Esophagus mucosa (tissue), 1 donor: ENCODE measurements at regions not wholly inside any gene's neighbourhood (a gene's known extent, or its start where the extent isn't known, plus 50 kb on each side); places are given as distances from the start of the nearest gene placed in this dataset.

Experiments used
- ATAC-seq: fragments of 200-7000 bp; cut with Tn5 transposase; one replicate; pipeline ENCODE4 v1.9.1; 2020
- donor health status: DM: yes; HTN: yes; CAD: no.

DNA sequence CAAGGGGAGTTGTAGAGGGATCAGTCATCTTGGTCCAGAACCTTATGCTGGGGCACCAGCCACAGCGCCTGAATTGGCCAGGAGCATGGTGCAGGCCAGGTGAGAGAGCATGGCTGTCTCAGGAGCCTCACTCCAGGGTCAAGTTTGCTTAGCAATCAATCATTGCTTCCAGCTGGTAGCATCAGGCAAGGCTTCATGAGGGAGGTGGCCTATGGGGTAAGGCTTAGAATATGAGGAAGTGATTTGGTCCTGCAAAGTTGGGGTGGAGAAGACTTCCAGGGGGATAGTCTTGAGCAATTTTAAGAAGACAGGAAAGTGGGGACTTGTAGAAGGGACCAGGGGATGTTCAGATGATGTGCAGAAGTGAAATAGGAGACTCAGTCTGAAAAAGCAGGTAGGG, 53.9 kb upstream of the PITX1 start:
- no peak for ATAC-seq

DNA sequence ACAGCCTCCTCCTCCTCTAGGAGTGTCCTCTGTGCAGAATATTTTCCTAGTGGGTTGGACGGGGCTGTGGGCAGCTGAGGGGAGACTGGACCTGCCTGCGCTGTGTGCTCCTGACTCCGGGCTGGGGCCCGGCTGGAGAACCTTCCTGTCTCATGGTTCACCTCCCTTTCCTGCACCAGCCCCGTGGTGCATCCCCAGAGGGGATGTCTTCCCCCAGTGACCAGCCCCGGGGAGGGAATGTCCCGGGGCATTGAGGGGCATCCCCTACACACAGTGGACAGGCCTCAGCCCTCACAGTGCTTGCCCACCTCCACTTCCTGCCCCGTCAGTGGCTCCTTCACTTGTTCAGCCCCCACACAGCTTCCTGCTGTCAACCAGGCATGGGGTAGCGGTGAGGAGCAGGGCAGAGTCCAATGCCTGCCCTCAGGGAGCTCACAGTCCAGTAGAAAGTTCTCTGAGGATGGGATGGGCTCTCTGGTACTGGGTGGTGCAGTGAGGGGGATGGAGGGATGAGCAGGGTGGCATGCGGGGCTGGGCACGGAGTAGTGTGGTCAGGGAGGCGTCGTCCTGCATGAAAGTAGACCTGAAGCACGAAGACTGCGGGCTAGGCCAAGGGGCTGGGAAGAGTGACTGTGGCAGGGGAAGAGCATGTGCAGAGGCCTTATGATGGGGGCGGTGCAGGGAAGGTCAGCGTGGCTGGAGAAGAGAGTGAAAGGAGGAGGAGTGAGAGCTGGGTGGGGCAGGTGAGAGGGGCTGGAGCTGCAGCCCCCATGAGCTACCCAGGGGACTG, 52.1 kb upstream of the PITX1 start:
- ATAC-seq, result no peak

DNA sequence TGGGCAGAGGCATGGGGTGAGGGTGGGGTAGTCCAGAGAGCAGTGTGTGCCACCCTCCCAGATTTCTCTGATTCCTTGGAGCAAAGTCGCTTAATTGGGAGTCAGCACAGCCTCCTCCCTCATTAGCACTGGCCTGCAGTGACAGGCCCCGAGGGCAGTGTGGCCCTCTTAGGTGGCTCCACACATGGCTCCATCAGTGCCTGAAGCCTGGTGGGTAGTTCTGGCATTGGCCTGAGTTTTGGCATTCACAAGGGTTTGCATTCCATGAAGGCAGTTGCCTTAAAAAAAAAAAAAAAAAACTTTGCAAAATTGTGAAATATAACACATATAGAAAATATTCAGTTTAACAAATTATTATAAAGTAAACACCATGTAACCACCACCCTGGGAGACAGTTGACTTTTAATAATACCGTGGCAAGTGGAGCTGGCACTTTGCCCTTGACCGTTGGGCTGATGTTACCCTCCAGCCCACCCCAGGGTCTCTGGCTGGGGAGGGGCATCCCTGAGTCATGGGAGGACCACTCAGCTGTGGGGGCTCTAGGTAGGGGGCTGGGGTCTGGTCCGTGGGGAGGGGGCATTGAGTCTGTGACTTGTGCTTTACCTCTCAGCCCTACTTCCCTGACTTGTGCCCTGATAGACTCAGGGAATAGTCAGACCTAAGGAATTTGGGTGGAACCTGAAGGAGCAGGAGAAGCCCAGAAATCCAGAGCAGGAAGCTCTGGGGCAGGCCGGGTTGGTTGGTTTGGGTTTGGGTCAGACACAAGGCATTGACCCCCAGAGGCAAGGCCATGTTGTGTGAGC, 51.3 kb upstream of the PITX1 start:
- peak; percentile 83 for ATAC-seq
